Right hindlimb (tissue), 1 donor: ENCODE measurements at regions not wholly inside any gene's neighbourhood (a gene's known extent, or its start where the extent isn't known, plus 50 kb on each side); places are given as distances from the start of the nearest gene placed in this dataset.
"Not testable (repeated sequence)": the region's sequence is repeated elsewhere in the genome, so short reads cannot be mapped to it uniquely, and the experiment has no call there.

ENCODE experiments used
- DNase-seq: peaks from one replicate; pipeline ENCODE4 v3.0.0-alpha.2; 2018

- DNase-seq: not testable (repeated sequence)
These were observed 116.1 kb upstream of the GJE1 start for GRCh38 chr6:142016666-142017065.

- not testable (repeated sequence) for DNase-seq
These were observed 117.3 kb upstream of the GJE1 start for GRCh38 chr6:142015463-142015862.

GRCh38 chr6:142015011-142015410 is 117.7 kb upstream of the GJE1 start:
- no peak for DNase-seq

- DNase-seq: no peak
These were observed 118.2 kb upstream of the GJE1 start for GRCh38 chr6:142014515-142014914.

GRCh38 chr6:142013875-142014495 is 118.7 kb upstream of the GJE1 start:
- DNase-seq: no peak

- DNase-seq: no peak
These were observed 119.4 kb upstream of the GJE1 start for GRCh38 chr6:142013287-142013686.

GRCh38 chr6:142011775-142012174 is 121.0 kb upstream of the GJE1 start:
- DNase-seq: no peak

- DNase-seq: no peak
These were observed 121.6 kb upstream of the GJE1 start for GRCh38 chr6:142011156-142011555.

GRCh38 chr6:142009647-142010046 is 123.1 kb upstream of the GJE1 start:
- DNase-seq: no peak

GRCh38 chr6:142008781-142009180 is 123.9 kb upstream of the GJE1 start:
- DNase-seq: no peak

- DNase-seq: no peak
These were observed 124.5 kb upstream of the GJE1 start for GRCh38 chr6:142008016-142008735.

GRCh38 chr6:142005021-142005420 is 127.7 kb upstream of the GJE1 start:
- no peak for DNase-seq

- DNase-seq: no peak
These were observed 129.8 kb upstream of the GJE1 start for GRCh38 chr6:142002825-142003405.

- DNase-seq: no peak
These were observed 135.9 kb upstream of the GJE1 start for GRCh38 chr6:141996823-141997222.

GRCh38 chr6:141992109-141992508 is 140.6 kb upstream of the GJE1 start:
- DNase-seq: no peak

GRCh38 chr6:141990840-141991239 is 141.9 kb upstream of the GJE1 start:
- no peak for DNase-seq

GRCh38 chr6:141989706-141989959 is 143.1 kb upstream of the GJE1 start:
- DNase-seq: no peak

- DNase-seq: no peak
These were observed 143.6 kb upstream of the GJE1 start for GRCh38 chr6:141988954-141989705.

GRCh38 chr6:141988327-141988726 is 144.4 kb upstream of the GJE1 start:
- no peak for DNase-seq

- DNase-seq: no peak
These were observed 146.3 kb upstream of the GJE1 start for GRCh38 chr6:141986457-141986856.

GRCh38 chr6:141981190-141981589 is 151.5 kb upstream of the GJE1 start:
- DNase-seq: no peak

GRCh38 chr6:141977782-141978181 is 154.9 kb upstream of the GJE1 start:
- no peak for DNase-seq

- DNase-seq: no peak
These were observed 155.7 kb upstream of the GJE1 start for GRCh38 chr6:141976994-141977393.
